GM19324 (cell line): ENCODE measurements at regions not wholly inside any gene's neighbourhood (a gene's known extent, or its start where the extent isn't known, plus 50 kb on each side); places are given as distances from the start of the nearest gene placed in this dataset.

Experiments
- ATAC-seq: cut with Tn5 transposase; IDR thresholded peaks from one replicate; pipeline ENCODE4 v1.9.1; 2021; ENCODE audit warnings: mild to moderate bottlenecking, moderate library complexity; ENCODE audit not compliant: unreplicated experiment, low FRiP score

GRCh38 chr3:72229952-72230351 lies 445.0 kb upstream of the PROK2 start:
- no peak for ATAC-seq

DNA sequence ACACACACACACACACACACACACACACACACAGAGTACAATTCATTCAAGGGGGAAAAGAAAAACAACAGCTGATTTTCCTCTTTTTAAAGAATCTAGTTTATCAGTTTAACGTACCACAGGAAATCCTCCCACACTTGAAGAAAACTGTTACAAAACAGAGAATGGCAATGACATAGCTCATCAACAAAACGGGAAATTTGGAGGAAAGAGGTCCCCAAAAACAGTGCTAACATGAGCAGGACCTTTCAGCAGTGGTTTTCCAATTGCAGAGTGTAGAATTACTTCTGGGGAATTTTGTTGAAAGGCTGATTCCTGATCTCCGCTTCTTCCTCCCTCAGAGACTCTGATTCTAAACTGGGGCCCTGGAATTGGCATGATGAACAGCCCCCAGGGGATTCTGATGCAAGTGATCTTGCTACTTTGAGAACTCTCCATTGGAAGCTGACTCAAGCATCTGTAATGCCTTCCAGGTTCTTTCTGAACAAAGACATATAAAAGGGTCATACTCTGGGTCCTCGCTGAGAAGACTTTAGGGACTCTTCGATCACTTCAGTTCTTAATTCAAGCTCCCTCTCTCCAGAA lies 442.6 kb upstream of the PROK2 start:
- no peak for ATAC-seq

GRCh38 chr3:72224804-72225509 lies 440.0 kb upstream of the PROK2 start:
- ATAC-seq: no peak

DNA sequence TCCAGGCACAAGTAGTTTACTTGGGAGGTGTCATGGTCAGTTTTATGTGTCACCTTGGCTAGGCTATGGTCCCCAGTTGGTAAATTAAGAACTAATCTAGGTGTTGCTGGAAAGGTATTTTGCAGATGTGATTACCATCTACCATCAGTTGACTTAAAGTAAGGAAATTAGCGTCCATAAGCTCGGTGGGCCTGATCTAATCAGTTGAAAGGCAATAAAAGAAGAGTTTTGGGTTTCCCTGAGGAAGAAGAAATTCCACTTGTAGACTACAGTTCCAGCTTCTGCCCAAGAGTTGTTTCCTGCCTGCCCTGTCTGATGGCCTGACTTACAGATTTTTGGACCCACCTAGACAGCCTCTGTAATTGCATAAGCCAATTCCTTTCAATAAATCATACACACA lies 438.7 kb upstream of the PROK2 start:
- no peak for ATAC-seq

GRCh38 chr3:72223116-72223515 lies 438.2 kb upstream of the PROK2 start:
- no peak for ATAC-seq

GRCh38 chr3:72222410-72222809 lies 437.5 kb upstream of the PROK2 start:
- no peak for ATAC-seq

DNA sequence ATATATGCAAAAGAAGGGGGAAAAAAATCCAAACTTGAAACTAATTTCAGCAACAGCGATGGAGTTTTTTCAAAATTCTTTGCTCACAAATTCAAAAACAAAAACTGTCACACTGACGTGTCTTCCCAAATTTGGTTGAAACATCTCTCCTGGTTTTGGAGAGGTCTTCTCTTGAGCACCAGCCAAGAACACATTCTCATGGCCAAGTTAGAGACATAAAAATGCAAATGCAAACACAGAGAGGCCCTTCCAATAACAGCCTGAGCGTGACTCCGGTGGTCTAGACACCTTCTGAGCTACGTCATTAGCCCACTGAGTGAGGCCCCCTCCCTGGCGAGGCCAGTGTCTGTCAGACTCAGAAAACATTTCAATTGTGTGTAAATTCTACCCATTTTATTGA lies 436.0 kb upstream of the PROK2 start:
- no peak for ATAC-seq

- no peak for ATAC-seq
Observed at GRCh38 chr3:72219752-72220151, 434.8 kb upstream of the PROK2 start.

DNA sequence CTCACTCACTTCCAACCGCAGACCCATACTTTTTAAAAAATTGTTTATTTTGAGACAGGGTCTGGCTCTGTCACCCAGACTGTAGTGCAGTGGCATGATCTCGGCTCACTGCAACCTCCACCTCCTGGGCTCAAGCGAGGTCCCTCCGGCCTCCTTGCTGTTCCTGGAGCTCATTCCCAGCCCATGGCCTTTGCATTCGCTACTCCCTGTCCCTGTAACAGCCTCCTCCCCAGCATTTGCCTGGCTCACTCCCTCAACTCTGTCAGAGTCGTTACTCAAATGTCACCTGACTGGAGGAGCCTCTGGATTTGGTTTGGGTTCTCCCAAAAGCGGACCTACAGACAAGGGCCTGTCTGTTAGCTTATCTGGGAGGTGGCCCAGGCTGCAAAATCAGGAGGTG lies 432.6 kb upstream of the PROK2 start:
- ATAC-seq: no peak

DNA sequence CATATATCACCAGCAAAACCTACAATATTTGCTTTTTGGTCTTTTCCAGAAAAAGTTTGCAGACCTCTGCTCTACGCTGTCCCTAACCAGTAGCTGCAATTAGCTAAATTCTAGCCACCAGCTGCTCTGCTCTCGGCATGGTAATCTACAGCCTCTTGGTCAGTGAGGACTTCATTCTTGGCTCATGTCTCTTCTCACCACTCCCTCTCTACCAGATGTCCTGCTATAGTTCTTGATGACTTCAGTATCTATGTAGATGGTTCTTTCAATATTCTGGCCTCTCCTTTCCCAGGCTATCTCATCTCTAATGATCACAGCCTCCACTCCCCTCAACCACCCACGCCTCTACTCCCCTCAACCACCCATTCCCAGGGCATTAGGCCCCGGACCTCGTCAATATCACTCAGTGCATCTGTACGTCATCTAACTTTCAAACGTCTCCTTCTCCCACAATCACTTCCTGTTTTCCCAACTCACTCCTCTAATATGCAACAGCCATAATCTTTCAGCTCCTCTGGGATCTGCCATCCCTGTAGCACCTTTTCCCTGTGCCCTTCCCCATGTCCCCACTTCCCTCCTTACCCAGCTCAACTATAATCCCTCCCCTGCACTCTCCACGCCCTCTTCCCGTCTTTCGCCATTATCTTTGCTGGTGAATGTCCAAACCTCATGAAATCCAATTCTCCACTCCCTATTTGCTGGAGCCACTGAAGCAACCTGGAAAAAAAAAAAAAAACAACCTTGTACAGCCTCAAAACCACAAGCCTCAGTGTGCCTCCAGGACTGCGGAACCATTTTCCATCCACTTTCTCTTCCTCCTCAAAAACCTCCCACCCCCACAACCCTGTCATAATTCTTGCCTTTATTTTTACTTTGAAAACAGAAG lies 429.4 kb upstream of the PROK2 start:
- ATAC-seq: no peak

GRCh38 chr3:72213296-72214065 lies 428.5 kb upstream of the PROK2 start:
- ATAC-seq: no peak

GRCh38 chr3:72212396-72212795 lies 427.4 kb upstream of the PROK2 start:
- no peak for ATAC-seq

GRCh38 chr3:72210261-72210660 lies 425.3 kb upstream of the PROK2 start:
- no peak for ATAC-seq

DNA sequence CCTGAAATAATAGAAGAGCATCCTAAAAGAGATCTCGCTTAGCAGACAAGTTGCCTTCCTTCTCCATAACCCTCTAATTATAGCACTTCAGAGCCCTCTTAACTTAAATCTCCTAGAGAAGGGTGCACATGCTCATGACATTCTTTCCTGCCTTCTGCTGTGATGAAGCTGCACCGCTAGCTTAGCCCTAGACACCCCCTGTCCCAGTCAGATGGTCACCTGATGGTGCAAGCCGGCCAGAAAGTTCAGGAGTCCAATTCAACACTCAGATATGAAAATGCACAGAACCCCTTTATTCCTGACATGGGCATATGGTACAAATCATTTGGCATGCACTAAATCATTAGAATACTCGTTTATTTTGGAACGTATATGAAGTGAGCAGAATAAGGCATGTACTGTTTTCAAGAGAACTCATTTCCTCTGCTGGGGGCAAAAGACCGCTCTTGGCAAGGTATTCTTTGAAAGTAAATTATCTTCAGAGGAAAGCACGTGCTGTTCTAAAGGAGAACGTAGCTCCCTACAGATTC lies 420.4 kb upstream of the PROK2 start:
- no peak for ATAC-seq

GRCh38 chr3:72204452-72204851 lies 419.5 kb upstream of the PROK2 start:
- no peak for ATAC-seq

DNA sequence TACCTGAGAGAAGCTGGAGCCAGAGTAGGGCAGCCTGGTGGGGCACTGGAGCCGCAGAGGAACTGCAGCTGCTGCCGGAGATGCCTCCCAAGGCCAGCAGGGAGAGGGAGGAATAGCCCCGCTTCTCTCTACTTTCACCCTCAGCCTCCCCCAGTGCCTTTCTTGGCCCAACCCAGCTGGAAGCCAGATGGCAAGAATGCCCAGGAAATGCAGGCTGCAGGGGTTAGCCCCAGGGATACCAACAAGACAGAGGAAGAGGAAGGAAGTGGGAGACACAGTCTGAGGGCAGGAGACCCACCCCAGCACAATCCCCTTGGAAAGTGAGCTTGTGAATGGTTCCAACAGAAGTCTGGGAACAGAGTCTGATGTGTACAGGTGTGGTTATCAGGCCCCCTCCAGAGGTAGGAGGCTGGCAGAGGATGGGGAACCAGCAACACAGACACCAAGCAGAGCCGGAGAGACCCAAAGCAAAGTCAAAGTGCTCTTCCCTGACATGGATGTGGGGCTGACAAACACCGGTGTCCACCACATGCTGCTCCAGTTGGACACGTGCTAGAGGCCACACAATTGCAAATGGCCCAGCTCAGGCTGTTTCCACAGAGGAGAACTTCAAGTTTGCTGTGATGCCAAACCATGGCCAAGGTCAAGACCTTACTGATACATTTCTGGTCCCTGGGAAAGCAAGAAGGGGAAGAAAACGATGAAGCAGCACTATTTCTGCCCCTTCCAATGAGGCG lies 418.8 kb upstream of the PROK2 start:
- no peak for ATAC-seq

DNA sequence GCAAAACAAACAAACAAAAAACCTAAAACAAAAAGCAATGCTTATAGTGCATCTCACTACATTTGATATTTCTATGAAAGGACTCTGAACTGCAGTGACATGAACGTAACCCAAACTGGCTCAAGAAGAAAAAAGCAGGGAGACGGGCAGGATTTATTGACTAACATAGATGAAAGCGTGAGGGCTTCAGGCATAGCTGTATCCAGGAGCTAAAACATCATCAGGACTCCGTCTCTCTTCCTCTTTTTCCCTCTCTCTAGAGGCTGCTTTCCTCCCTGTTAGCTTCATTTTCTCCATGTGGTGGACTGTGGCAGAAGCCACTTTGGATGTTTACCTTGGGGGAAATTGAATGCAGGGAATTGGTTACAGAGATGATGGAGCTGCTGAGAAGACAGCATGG lies 418.2 kb upstream of the PROK2 start:
- no peak for ATAC-seq

DNA sequence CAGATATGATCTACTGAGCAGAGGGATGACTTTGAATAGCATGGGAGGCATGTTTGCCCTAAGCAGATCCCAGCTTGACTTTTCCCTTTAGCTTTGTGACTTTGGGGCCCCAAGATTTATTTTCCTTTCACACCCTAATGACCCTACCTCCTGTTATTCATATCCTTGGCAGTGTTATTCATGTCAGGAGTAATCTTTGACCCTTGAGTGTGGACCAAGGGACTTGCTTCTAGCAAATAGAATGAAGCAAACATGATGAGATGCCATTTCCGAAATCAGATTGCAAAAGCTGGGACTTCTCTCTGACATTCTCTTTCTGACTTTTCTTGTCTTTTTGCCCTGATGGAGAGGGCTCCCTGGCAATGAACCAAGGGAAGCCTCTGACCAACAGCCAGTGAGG lies 415.4 kb upstream of the PROK2 start:
- no peak for ATAC-seq

- ATAC-seq: no peak
Observed at GRCh38 chr3:72199530-72199929, 414.6 kb upstream of the PROK2 start.

DNA sequence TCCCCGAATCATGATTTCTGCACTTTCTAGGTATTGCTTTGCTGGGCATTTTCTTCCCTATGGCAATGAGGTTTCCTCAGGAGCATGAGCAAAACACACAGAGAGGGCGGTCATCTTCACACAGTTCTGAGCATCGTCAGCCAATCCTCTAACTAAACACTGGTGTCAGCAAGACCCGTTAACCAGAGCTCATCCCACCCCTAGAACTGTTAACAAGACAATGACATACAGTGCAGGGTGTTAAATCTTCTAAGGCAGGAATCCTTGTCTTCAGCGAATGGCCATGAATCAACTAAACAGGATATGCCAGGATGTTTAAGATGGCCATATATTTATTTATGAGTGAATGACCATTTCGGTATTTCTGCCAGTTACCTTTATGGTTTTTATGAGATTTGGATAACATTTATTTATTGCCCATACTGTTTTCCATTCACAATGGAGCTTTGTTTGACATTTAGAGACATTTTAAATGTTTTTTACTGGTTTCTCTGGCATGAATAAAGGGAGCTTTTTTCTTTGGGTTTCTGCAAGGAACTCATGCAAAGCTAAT lies 411.5 kb upstream of the PROK2 start:
- no peak for ATAC-seq
